Thoracic aorta (tissue), 2 donors: ENCODE measurements at regions not wholly inside any gene's neighbourhood (a gene's known extent, or its start where the extent isn't known, plus 50 kb on each side); places are given as distances from the start of the nearest gene placed in this dataset.
A peak's percentile ranks its signal among the peaks of the same experiment; 100 is the strongest.

ENCODE experiments used
- ATAC-seq: fragments of 150-250 bp; one replicate; pipeline ENCODE4 v1.8.0; 2017; ENCODE audit warnings: low read depth; ENCODE audit not compliant: insufficient number of reproducible peaks, low FRiP score
- DNase-seq: peaks from one replicate; pipeline ENCODE4 v3.0.0-alpha.2; 2020; ENCODE audit warnings: low spot score
- H3K27ac ChIP-seq, 2 donors: fragments of 200-600 bp; sonication (generic); 1 replicate in 1 of 2; 2 replicates in 1 of 2; pipeline ENCODE4 v1.5.1; 2016; ENCODE audit warnings: mild to moderate bottlenecking in 2 of 2, moderate library complexity in 2 of 2
- H3K27me3 ChIP-seq: fragments of 200-600 bp; sonication (generic); replicated peaks from 2 replicates; pipeline ENCODE4 v1.6.0; 2016; ENCODE audit warnings: mild to moderate bottlenecking; ENCODE audit not compliant: insufficient read depth
- H3K36me3 ChIP-seq: fragments of 200-600 bp; sonication (generic); one replicate; pipeline ENCODE4 v1.5.1; 2016
- H3K4me1 ChIP-seq, 2 donors: fragments of 200-600 bp; sonication (generic); 1 replicate in 1 of 2; 2 replicates in 1 of 2; pipeline versions ENCODE4 v1.5.1 to v1.6.0; 2016; ENCODE audit warnings: low read depth in 2 of 2, mild to moderate bottlenecking in 1 of 2; ENCODE audit not compliant: control insufficient read depth in 1 of 2
- H3K4me3 ChIP-seq: fragments of 200-600 bp; sonication (generic); 2 replicates; pipeline ENCODE4 v1.5.1; 2016; ENCODE audit warnings: mild to moderate bottlenecking
- H3K9me3 ChIP-seq: fragments of 200-600 bp; sonication (generic); 2 replicates; pipeline ENCODE4 v1.5.1; 2016
- TF ChIP-seq, protein P1 (sequence below): fragments of 200-600 bp; sonication (generic); IDR thresholded peaks from one replicate; pipeline ENCODE4 v1.5.1; 2019; ENCODE audit warnings: antibody characterized with exemption

DNA sequence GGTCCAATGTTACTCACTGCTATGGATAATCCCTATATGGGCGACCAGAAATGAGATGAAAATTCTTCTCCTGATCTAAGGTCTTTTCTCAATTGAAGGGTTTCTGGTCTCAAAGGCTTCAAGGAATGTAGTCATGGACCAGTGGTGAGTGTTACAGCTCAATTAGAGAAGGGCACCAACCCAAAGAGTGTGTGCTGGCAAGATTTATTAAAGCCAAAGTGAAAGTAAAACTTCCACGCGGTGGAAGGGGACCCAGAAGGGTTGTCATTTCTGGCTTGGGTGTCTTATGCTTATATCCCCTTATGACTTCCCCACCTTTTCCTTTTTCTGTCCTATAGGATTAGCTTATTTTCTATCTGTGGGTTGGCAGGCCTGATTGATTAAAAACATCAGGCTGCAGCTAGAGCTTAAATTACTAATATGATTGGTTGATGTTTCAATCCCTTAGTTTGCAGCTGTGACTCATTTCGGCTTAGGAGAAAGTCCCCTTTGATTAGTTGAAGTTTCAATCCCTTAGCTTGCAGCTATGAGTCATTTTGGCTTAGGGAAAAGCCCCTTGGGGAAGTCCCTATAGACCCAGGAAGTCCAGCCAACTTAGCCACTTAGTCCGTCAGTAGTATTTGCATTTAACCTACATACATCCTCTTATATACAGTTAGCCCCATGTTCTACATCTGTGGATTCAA, 179.5 kb upstream of the NLGN4Y start:
- H3K27me3 ChIP-seq: no peaks in the 10 kb centered on the region
- H3K4me1 ChIP-seq: no peaks in the 10 kb centered on the region
- no peaks in the 10 kb centered on the region for H3K9me3 ChIP-seq
- no peak for DNase-seq
- H3K27ac ChIP-seq: no peak overlapping the region
- TF ChIP-seq, protein P1, sequence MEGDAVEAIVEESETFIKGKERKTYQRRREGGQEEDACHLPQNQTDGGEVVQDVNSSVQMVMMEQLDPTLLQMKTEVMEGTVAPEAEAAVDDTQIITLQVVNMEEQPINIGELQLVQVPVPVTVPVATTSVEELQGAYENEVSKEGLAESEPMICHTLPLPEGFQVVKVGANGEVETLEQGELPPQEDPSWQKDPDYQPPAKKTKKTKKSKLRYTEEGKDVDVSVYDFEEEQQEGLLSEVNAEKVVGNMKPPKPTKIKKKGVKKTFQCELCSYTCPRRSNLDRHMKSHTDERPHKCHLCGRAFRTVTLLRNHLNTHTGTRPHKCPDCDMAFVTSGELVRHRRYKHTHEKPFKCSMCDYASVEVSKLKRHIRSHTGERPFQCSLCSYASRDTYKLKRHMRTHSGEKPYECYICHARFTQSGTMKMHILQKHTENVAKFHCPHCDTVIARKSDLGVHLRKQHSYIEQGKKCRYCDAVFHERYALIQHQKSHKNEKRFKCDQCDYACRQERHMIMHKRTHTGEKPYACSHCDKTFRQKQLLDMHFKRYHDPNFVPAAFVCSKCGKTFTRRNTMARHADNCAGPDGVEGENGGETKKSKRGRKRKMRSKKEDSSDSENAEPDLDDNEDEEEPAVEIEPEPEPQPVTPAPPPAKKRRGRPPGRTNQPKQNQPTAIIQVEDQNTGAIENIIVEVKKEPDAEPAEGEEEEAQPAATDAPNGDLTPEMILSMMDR: no peak
- ATAC-seq: no peak
- H3K36me3 ChIP-seq: no peaks in the 10 kb centered on the region
- peak overlapping the region; percentile 50 for H3K4me3 ChIP-seq

- Histone ChIP-seq H3K27ac (no peak overlapping the region), H3K4me3 (no peak overlapping the region), H3K36me3 (no peaks in the 10 kb centered on the region), H3K4me1 (no peaks in the 10 kb centered on the region), H3K9me3 (no peaks in the 10 kb centered on the region), H3K27me3 (no peaks in the 10 kb centered on the region)
- TF ChIP-seq, protein P1: no peak
- no peak for ATAC-seq
- DNase-seq: no peak
Measured at GRCh38 chrY:14351590-14351989, 172.7 kb upstream of the NLGN4Y start.

- Histone ChIP-seq H3K27me3 (no peaks in the 10 kb centered on the region), H3K4me1 (no peaks in the 10 kb centered on the region), H3K36me3 (no peaks in the 10 kb centered on the region), H3K27ac (no peak overlapping the region), H3K9me3 (no peaks in the 10 kb centered on the region), H3K4me3 (no peak overlapping the region)
- TF ChIP-seq, protein P1: no peak
- DNase-seq (no peak), ATAC-seq (no peak)
Measured at GRCh38 chrY:14356154-14356553, 168.2 kb upstream of the NLGN4Y start.

DNA sequence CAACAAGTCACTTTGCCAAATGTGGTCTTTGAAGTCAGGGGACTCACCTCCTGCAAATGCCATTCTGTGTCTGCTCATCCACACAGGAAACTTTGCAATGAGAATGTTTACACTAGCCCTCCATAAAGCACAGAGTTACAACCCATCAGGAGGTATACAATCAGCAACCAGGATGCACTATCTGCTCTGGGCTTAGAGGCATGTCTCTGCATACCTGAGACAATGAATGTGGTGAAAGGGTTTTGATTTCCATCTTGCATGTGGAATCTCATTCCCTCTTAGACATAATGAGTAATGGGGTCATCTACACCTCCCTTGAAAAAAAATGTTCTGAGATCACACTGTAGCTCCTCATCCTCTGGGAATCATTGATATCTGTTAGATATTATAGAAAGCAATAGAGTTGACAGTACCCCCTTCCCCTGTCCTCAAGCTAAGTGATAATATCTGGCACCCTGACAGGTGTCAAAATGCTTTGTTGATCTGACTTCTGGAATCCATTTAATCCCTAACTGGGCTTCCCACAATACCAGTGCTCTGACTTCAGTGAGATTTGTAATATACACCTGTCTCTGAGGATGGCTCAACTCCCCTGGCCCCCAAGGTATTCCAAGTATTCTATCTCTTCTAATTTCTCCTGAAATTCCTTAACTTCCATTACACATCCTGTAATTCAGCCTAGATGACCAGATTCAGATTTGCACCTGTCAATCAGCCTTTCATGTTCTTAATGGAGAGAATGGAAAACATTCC, 163.4 kb upstream of the NLGN4Y start:
- H3K9me3 ChIP-seq: no peaks in the 10 kb centered on the region
- H3K36me3 ChIP-seq: no peaks in the 10 kb centered on the region
- no peak overlapping the region for H3K27ac ChIP-seq
- H3K27me3 ChIP-seq: no peaks in the 10 kb centered on the region
- TF ChIP-seq, protein P1: no peak
- no peaks in the 10 kb centered on the region for H3K4me1 ChIP-seq
- no peak overlapping the region for H3K4me3 ChIP-seq
- ATAC-seq: no peak
- no peak for DNase-seq

DNA sequence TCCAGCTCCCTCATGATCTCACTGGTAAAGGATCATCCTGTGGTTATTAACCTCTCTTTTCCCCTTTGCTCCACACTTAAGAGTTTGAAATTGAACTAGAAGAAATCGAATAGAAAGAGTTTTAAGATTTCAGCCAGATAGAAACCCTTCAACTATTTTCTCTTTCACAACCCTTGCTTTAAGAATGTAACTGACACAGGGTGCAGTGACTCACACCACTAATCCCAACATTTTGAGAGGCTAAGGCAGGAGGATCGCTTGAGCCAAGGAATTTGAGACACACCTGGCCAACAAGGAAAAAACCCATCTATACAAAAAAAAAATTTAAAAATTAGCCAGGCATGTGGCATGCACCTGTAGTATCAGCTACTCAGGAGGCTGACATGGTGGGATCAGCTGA, 150.7 kb upstream of the NLGN4Y start:
- Histone ChIP-seq H3K9me3 (no peaks in the 10 kb centered on the region), H3K4me3 (no peak overlapping the region), H3K27ac (no peak overlapping the region), H3K27me3 (no peaks in the 10 kb centered on the region), H3K36me3 (no peaks in the 10 kb centered on the region), H3K4me1 (no peaks in the 10 kb centered on the region)
- ATAC-seq (no peak), DNase-seq (no peak)
- TF ChIP-seq, protein P1: no peak
